Astrocyte (in vitro differentiated cells and primary cell): ENCODE measurements at regions not wholly inside any gene's neighbourhood (a gene's known extent, or its start where the extent isn't known, plus 50 kb on each side); places are given as distances from the start of the nearest gene placed in this dataset.

ENCODE experiments used
- DNase-seq: peaks from one replicate; pipeline ENCODE4 v3.0.0-alpha.2; 2010; ENCODE audit warnings: low read depth
- FAIRE-seq: peaks from 2 replicates; lab custom pipeline; 2011; peaks lifted over from hg19 to GRCh38; lab: Jason Lieb, UNC
- H2AFZ ChIP-seq: 2 replicates; pipeline ENCODE4 v1.6.0; 2012; ENCODE audit warnings: low read depth, low read length, inconsistent platforms
- H3K27ac ChIP-seq: 2 replicates; pipeline ENCODE4 v1.5.1; 2011; ENCODE audit warnings: low read depth, low read length, inconsistent platforms
- H3K27me3 ChIP-seq: 2 replicates; pipeline ENCODE4 v1.6.0; 2011; ENCODE audit warnings: low read length, inconsistent platforms; ENCODE audit not compliant: insufficient read depth
- H3K36me3 ChIP-seq: 2 replicates; pipeline ENCODE4 v1.5.1; 2011; ENCODE audit warnings: low read length, inconsistent platforms; ENCODE audit not compliant: insufficient read depth
- H3K4me1 ChIP-seq: 2 replicates; pipeline ENCODE4 v1.5.1; 2011; ENCODE audit warnings: low read length, inconsistent platforms; ENCODE audit not compliant: insufficient read depth
- H3K4me2 ChIP-seq: 2 replicates; pipeline ENCODE4 v1.6.0; 2012; ENCODE audit warnings: low read length, inconsistent platforms
- H3K4me3 ChIP-seq: 2 replicates; pipeline ENCODE4 v1.5.1; 2011; ENCODE audit warnings: low read depth, mild to moderate bottlenecking, low read length, inconsistent platforms; ENCODE audit not compliant: insufficient read depth
- H3K79me2 ChIP-seq: 2 replicates; pipeline ENCODE4 v1.6.0; 2012; ENCODE audit warnings: mild to moderate bottlenecking, low read length, inconsistent platforms; ENCODE audit not compliant: insufficient read depth
- H3K9ac ChIP-seq: 2 replicates; pipeline ENCODE4 v1.6.0; 2012; ENCODE audit warnings: mild to moderate bottlenecking, low read length, inconsistent platforms
- H3K9me3 ChIP-seq: 2 replicates; pipeline ENCODE4 v1.5.1; 2012; ENCODE audit warnings: low read depth, mild to moderate bottlenecking, low read length, inconsistent platforms; ENCODE audit not compliant: insufficient read depth
- H4K20me1 ChIP-seq: 2 replicates; pipeline ENCODE4 v1.6.0; 2012; ENCODE audit warnings: low read length, inconsistent platforms; ENCODE audit not compliant: insufficient read depth
- H3K27ac Mint-ChIP-seq: one replicate; pipeline ENCODE4 v1.8.0; 2021; ENCODE audit warnings: mild to moderate bottlenecking, mixed read lengths; ENCODE audit not compliant: unreplicated experiment
- H3K27me3 Mint-ChIP-seq: one replicate; pipeline ENCODE4 v1.8.0; 2021; ENCODE audit warnings: low read depth, mixed read lengths; ENCODE audit not compliant: unreplicated experiment
- H3K36me3 Mint-ChIP-seq: one replicate; pipeline ENCODE4 v1.8.0; 2021; ENCODE audit warnings: low read depth, mixed read lengths; ENCODE audit not compliant: unreplicated experiment
- H3K4me1 Mint-ChIP-seq: one replicate; pipeline ENCODE4 v1.8.0; 2021; ENCODE audit warnings: low read depth, mixed read lengths; ENCODE audit not compliant: unreplicated experiment
- H3K4me3 Mint-ChIP-seq: one replicate; pipeline ENCODE4 v1.8.0; 2021; ENCODE audit warnings: mild to moderate bottlenecking, moderate library complexity, mixed read lengths; ENCODE audit not compliant: unreplicated experiment
- H3K9me3 Mint-ChIP-seq: one replicate; pipeline ENCODE4 v1.8.0; 2021; ENCODE audit warnings: mild to moderate bottlenecking, mixed read lengths; ENCODE audit not compliant: unreplicated experiment
- EZH2 ChIP-seq: IDR thresholded peaks from 2 replicates; pipeline ENCODE4 v1.6.1; 2012; ENCODE audit warnings: mild to moderate bottlenecking, low read length, inconsistent platforms; ENCODE audit not compliant: insufficient read depth
- TF ChIP-seq, protein P1 (sequence below): IDR thresholded peaks from 2 replicates; pipeline ENCODE4 v1.5.1; 2011; ENCODE audit warnings: low read depth, mild to moderate bottlenecking, inconsistent platforms, low read length, moderate library complexity; ENCODE audit not compliant: insufficient read depth

DNA sequence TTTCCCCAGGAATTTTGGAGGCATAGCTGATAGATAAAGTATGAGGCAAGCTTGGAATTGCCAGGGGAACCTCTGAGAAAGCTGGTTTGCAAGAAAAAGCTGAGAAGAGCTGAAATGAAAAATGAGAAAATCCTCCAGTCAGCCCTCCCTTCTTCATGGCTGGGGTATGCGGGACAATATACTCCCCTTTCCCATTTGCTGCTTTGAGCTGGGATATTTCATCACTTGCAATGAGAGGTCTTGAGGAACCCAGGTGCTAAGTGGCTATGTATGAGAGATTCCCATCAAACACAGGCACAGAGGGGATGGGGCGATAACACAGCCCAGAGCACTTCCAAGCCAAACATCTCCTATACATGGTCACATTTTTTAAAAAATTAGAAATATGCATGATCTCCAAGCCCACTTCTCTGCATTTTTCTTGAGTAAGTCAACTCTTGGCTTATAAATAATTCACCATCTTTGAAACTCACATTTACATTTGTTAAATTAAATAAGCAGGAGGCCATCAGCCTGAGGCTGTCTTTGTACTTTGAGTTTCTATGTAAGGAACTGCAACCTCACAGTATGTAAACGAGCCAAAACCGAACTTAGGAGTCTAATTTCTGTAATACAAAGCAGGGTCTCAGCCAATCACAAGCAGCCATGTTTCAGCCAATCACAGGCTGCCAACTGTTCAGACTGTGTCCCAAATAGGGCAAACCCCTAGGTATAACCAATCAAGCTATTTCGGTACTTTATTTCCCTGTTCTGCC lies 983.6 kb upstream of the NR2F2 start:
- H3K4me3 Mint-ChIP-seq, result no peak overlapping the region
- Histone ChIP-seq H3K4me2 (no peak overlapping the region), H3K36me3 (no peaks in the 10 kb centered on the region), H3K4me3 (no peak overlapping the region), H3K79me2 (no peaks in the 10 kb centered on the region), H3K9me3 (no peaks in the 10 kb centered on the region), H3K27me3 (no peaks in the 10 kb centered on the region), H3K27ac (no peak overlapping the region), H3K4me1 (no peaks in the 10 kb centered on the region), H3K9ac (no peak overlapping the region), H2AFZ (no peak overlapping the region), H4K20me1 (no peaks in the 10 kb centered on the region)
- H3K27ac Mint-ChIP-seq, result no peak overlapping the region
- DNase-seq, result peak; percentile 47
- no peaks in the 10 kb centered on the region for H3K4me1 Mint-ChIP-seq
- TF ChIP-seq, protein P1, sequence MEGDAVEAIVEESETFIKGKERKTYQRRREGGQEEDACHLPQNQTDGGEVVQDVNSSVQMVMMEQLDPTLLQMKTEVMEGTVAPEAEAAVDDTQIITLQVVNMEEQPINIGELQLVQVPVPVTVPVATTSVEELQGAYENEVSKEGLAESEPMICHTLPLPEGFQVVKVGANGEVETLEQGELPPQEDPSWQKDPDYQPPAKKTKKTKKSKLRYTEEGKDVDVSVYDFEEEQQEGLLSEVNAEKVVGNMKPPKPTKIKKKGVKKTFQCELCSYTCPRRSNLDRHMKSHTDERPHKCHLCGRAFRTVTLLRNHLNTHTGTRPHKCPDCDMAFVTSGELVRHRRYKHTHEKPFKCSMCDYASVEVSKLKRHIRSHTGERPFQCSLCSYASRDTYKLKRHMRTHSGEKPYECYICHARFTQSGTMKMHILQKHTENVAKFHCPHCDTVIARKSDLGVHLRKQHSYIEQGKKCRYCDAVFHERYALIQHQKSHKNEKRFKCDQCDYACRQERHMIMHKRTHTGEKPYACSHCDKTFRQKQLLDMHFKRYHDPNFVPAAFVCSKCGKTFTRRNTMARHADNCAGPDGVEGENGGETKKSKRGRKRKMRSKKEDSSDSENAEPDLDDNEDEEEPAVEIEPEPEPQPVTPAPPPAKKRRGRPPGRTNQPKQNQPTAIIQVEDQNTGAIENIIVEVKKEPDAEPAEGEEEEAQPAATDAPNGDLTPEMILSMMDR, result no peak
- no peak for TF ChIP-seq EZH2
- no peak for FAIRE-seq
- no peaks in the 10 kb centered on the region for H3K9me3 Mint-ChIP-seq
- no peaks in the 10 kb centered on the region for H3K27me3 Mint-ChIP-seq
- H3K36me3 Mint-ChIP-seq, result no peaks in the 10 kb centered on the region

DNA sequence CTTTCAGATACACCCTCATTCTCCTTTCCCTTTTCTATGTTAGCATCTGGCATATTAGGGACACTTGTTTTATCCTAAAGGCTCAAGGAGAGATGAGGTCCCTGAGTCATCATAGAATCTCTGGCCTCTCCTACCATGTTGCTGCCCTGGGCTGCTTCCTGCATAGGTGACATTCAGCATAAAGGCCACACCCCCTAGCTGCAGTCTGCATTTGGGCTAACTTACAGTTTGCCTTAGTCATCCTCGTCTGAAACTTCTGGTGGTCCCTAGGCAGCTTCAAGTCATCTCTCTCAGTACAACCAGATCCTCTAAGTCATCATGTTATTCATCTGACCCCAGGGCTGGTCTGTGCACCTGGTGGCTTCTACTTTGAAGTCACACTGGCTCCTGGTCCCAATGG lies 982.7 kb upstream of the NR2F2 start:
- H3K27me3 ChIP-seq, result no peaks in the 10 kb centered on the region
- DNase-seq, result no peak
- no peak overlapping the region for H3K4me3 Mint-ChIP-seq

More for the DNA sequence above, 982.7 kb upstream of the NR2F2 start:
- H3K9me3 Mint-ChIP-seq, result no peaks in the 10 kb centered on the region
- H3K27me3 Mint-ChIP-seq, result no peaks in the 10 kb centered on the region
- FAIRE-seq, result no peak
- Histone ChIP-seq H2AFZ (no peak overlapping the region), H4K20me1 (no peaks in the 10 kb centered on the region), H3K4me2 (no peak overlapping the region), H3K79me2 (no peaks in the 10 kb centered on the region), H3K4me3 (no peak overlapping the region), H3K4me1 (no peaks in the 10 kb centered on the region), H3K9me3 (no peaks in the 10 kb centered on the region), H3K36me3 (no peaks in the 10 kb centered on the region), H3K9ac (no peak overlapping the region), H3K27ac (no peak overlapping the region)
- no peaks in the 10 kb centered on the region for H3K4me1 Mint-ChIP-seq
- no peak overlapping the region for H3K27ac Mint-ChIP-seq
- H3K36me3 Mint-ChIP-seq, result no peaks in the 10 kb centered on the region
- TF ChIP-seq, protein P1, result no peak
- no peak for TF ChIP-seq EZH2
